H9 (cell line): ENCODE measurements at regions not wholly inside any gene's neighbourhood (a gene's known extent, or its start where the extent isn't known, plus 50 kb on each side); places are given as distances from the start of the nearest gene placed in this dataset.

Experiments
- DNase-seq: peaks from one replicate; pipeline ENCODE4 v3.0.0-alpha.2; 2017
- H2AFZ ChIP-seq: one replicate; pipeline ENCODE4 v1.6.1; 2013; ENCODE audit warnings: mild to moderate bottlenecking, low read length, control low read depth, moderate library complexity
- H2AK5ac ChIP-seq: 2 replicates; pipeline ENCODE4 v1.6.1; 2013; ENCODE audit warnings: low read length, control low read depth, mixed read lengths; ENCODE audit not compliant: insufficient read length
- H2BK120ac ChIP-seq: one replicate; pipeline ENCODE4 v1.6.1; 2013; ENCODE audit warnings: low read depth, mild to moderate bottlenecking, low read length, control low read depth, inconsistent platforms; ENCODE audit not compliant: poor library complexity, severe bottlenecking
- H2BK12ac ChIP-seq: 2 replicates; pipeline ENCODE4 v1.6.1; 2013; ENCODE audit warnings: low read length, control low read depth, mixed read lengths, low read depth; ENCODE audit not compliant: insufficient read length
- H2BK15ac ChIP-seq: 2 replicates; pipeline ENCODE4 v1.6.1; 2013; ENCODE audit warnings: low read depth, low read length, control low read depth
- H2BK20ac ChIP-seq: one replicate; pipeline ENCODE4 v1.6.1; 2013; ENCODE audit warnings: low read depth, mild to moderate bottlenecking, low read length, control low read depth, inconsistent platforms; ENCODE audit not compliant: poor library complexity, severe bottlenecking
- H2BK5ac ChIP-seq: 2 replicates; pipeline ENCODE4 v1.6.1; 2013; ENCODE audit warnings: low read length, control low read depth, mixed read lengths; ENCODE audit not compliant: insufficient read length
- H3K14ac ChIP-seq: 2 replicates; pipeline ENCODE4 v1.6.1; 2013; ENCODE audit warnings: low read length, control low read depth; ENCODE audit not compliant: insufficient read depth
- H3K18ac ChIP-seq: 2 replicates; pipeline ENCODE4 v1.6.1; 2013; ENCODE audit warnings: low read depth, mild to moderate bottlenecking, mixed read lengths, low read length, control low read depth; ENCODE audit not compliant: insufficient read length
- H3K23ac ChIP-seq: 2 replicates; pipeline ENCODE4 v1.6.1; 2013; ENCODE audit warnings: low read length, control low read depth, mixed read lengths, low read depth; ENCODE audit not compliant: insufficient read length
- H3K23me2 ChIP-seq: 2 replicates; pipeline ENCODE4 v1.6.1; 2013; ENCODE audit warnings: low read depth, mild to moderate bottlenecking, mixed read lengths, low read length, control low read depth; ENCODE audit not compliant: insufficient read length, poor library complexity, severe bottlenecking
- H3K27ac ChIP-seq: 2 replicates; pipeline ENCODE4 v1.5.1; 2013; ENCODE audit warnings: low read length, control low read depth, mixed read lengths, low read depth; ENCODE audit not compliant: insufficient read length
- H3K27me3 ChIP-seq: 2 replicates; pipeline ENCODE4 v1.6.1; 2013; ENCODE audit warnings: low read length, control low read depth, inconsistent platforms; ENCODE audit not compliant: insufficient read depth
- H3K4ac ChIP-seq: 2 replicates; pipeline ENCODE4 v1.6.1; 2013; ENCODE audit warnings: low read depth, mild to moderate bottlenecking, control low read depth, inconsistent platforms, low read length, moderate library complexity
- H3K4me1 ChIP-seq: 2 replicates; pipeline ENCODE4 v1.6.1; 2013; ENCODE audit warnings: low read length, control low read depth, inconsistent platforms; ENCODE audit not compliant: insufficient read depth
- H3K4me2 ChIP-seq: 2 replicates; pipeline ENCODE4 v1.6.1; 2013; ENCODE audit warnings: low read length, control low read depth, mixed read lengths; ENCODE audit not compliant: insufficient read length, insufficient read depth
- H3K56ac ChIP-seq: 2 replicates; pipeline ENCODE4 v1.6.1; 2013; ENCODE audit warnings: low read depth, mild to moderate bottlenecking, mixed read lengths, low read length, control low read depth; ENCODE audit not compliant: insufficient read length
- H3K79me1 ChIP-seq: 2 replicates; pipeline ENCODE4 v1.6.1; 2013; ENCODE audit warnings: low read depth, mild to moderate bottlenecking, moderate library complexity, low read length, control low read depth, inconsistent platforms; ENCODE audit not compliant: insufficient read depth, poor library complexity, severe bottlenecking
- H3K79me2 ChIP-seq: 2 replicates; pipeline ENCODE4 v1.6.1; 2013; ENCODE audit warnings: low read length, control low read depth, inconsistent platforms; ENCODE audit not compliant: insufficient read depth
- H3K9ac ChIP-seq: 2 replicates; pipeline ENCODE4 v1.6.1; 2013; ENCODE audit warnings: low read length, control low read depth, mixed read lengths; ENCODE audit not compliant: insufficient read length; ENCODE audit errors: extremely low read depth
- H3K9me3 ChIP-seq: one replicate; pipeline ENCODE4 v1.6.1; 2013; ENCODE audit warnings: low read depth, low read length, inconsistent platforms; ENCODE audit not compliant: control insufficient read depth
- H3T11ph ChIP-seq: one replicate; pipeline ENCODE4 v1.6.1; 2013; ENCODE audit warnings: mild to moderate bottlenecking, low read length, control low read depth, inconsistent platforms
- H4K20me1 ChIP-seq: one replicate; pipeline ENCODE4 v1.6.1; 2013; ENCODE audit not compliant: control insufficient read depth, insufficient read length, insufficient read depth
- H4K5ac ChIP-seq: 2 replicates; pipeline ENCODE4 v1.6.1; 2013; ENCODE audit warnings: low read depth, mild to moderate bottlenecking, mixed read lengths, low read length, control low read depth; ENCODE audit not compliant: insufficient read length
- H4K8ac ChIP-seq: replicated peaks from 2 replicates; pipeline ENCODE4 v1.6.1; 2013; ENCODE audit warnings: low read length, control low read depth, mixed read lengths, low read depth; ENCODE audit not compliant: insufficient read length
- H4K91ac ChIP-seq: 2 replicates; pipeline ENCODE4 v1.6.1; 2013; ENCODE audit warnings: low read depth, mild to moderate bottlenecking, moderate library complexity, mixed read lengths, low read length, control low read depth; ENCODE audit not compliant: insufficient read length
- H3K27ac Mint-ChIP-seq, 3 experiments: 2 replicates in 2 of 3; 3 replicates in 1 of 3; pipeline ENCODE4 v1.8.0; 2020 to 2021; ENCODE audit warnings: mixed read lengths in 3 of 3, mild to moderate bottlenecking in 1 of 3, moderate library complexity in 1 of 3
- H3K27me3 Mint-ChIP-seq: 2 replicates; pipeline ENCODE4 v1.8.0; 2021; ENCODE audit warnings: low read depth, mild to moderate bottlenecking, moderate library complexity, mixed read lengths
- H3K36me3 Mint-ChIP-seq, 3 experiments: 2 replicates in 2 of 3; 3 replicates in 1 of 3; pipeline ENCODE4 v1.8.0; 2020 to 2021; ENCODE audit warnings: low read depth in 3 of 3, mixed read lengths in 3 of 3; ENCODE audit not compliant: insufficient read depth in 1 of 3
- H3K4me1 Mint-ChIP-seq, 2 experiments: 2 replicates each; pipeline ENCODE4 v1.8.0; 2020; ENCODE audit warnings: mixed read lengths in 2 of 2
- H3K4me3 Mint-ChIP-seq, 2 experiments: 2 replicates in 1 of 2; 3 replicates in 1 of 2; pipeline ENCODE4 v1.8.0; 2020 to 2021; ENCODE audit warnings: mild to moderate bottlenecking in 2 of 2, mixed read lengths in 2 of 2, moderate library complexity in 1 of 2
- H3K9me3 Mint-ChIP-seq, 2 experiments: 2 replicates in 1 of 2; 3 replicates in 1 of 2; pipeline ENCODE4 v1.8.0; 2020; ENCODE audit warnings: mild to moderate bottlenecking in 2 of 2, mixed read lengths in 2 of 2, moderate library complexity in 1 of 2
- CTCF ChIP-seq: fragments of 200-600 bp; sonication (generic); conservative IDR thresholded peaks from 3 replicates; pipeline ENCODE4 v1.8.0; 2021; ENCODE audit warnings: antibody characterized with exemption, mild to moderate bottlenecking
- WGBS: extraction: QIAGEN DNeasy Blood & Tissue Kit; methylation state at CpG from one replicate; pipeline ENCODE4 v1.1.7; 2013; ENCODE audit warnings: missing lambda C conversion rate, low lambda C conversion rate, mixed read lengths; ENCODE audit not compliant: insufficient read length; ENCODE audit errors: extremely low coverage; 5-methylcytosine and 5-hydroxymethylcytosine counted together

GRCh38 chr20:24096264-24096663, 107.7 kb upstream of the GGTLC1 start:
- Mint-ChIP-seq H3K36me3 (no peaks in the 10 kb centered on the region), H3K27ac (no peak overlapping the region), H3K9me3 (no peaks in the 10 kb centered on the region; a peak in 1 of 5 replicates), H3K27me3 (peaks cover 8% of the 10 kb centered on the region), H3K4me3 (no peak overlapping the region), H3K4me1 (peaks cover 23 to 25% of the 10 kb centered on the region in 2 experiments)
- Histone ChIP-seq H3K14ac (no peak overlapping the region), H3K27me3 (no peaks in the 10 kb centered on the region; the same call in 1 of the 2 replicates), H2AFZ (no peak overlapping the region), H3K79me1 (no peaks in the 10 kb centered on the region), H3K4me1 (no peaks in the 10 kb centered on the region), H3K18ac (no peak overlapping the region), H3K9me3 (no peaks in the 10 kb centered on the region), H2BK5ac (no peak overlapping the region), H2BK12ac (no peak overlapping the region), H4K91ac (no peak overlapping the region), H3K23me2 (no peaks in the 10 kb centered on the region), H3K23ac (no peak overlapping the region), H2BK120ac (no peak overlapping the region), H2BK20ac (no peak overlapping the region), H2BK15ac (no peak overlapping the region), H4K8ac (no peak overlapping the region), H3K4ac (no peak overlapping the region), H3K56ac (no peak overlapping the region), H4K20me1 (no peaks in the 10 kb centered on the region), H2AK5ac (no peak overlapping the region), H3K9ac (no peak overlapping the region), H3K79me2 (no peaks in the 10 kb centered on the region), H3K27ac (no peak overlapping the region), H3T11ph (no peak overlapping the region), H3K4me2 (no peak overlapping the region), H4K5ac (no peak overlapping the region)
- WGBS = no CpG with 5 or more reads among the region's 5 CpGs
- DNase-seq = no peak
- no peak for TF ChIP-seq CTCF
